SK-N-SH treated with all-trans-retinoic acid at 6 μM for 48 hours (cell line): ENCODE measurements at regions not wholly inside any gene's neighbourhood (a gene's known extent, or its start where the extent isn't known, plus 50 kb on each side); places are given as distances from the start of the nearest gene placed in this dataset.

Experiments
- ATAC-seq: fragments of 200-7000 bp; cut with Tn5 transposase; 3 replicates; pipeline ENCODE4 v1.9.1; 2020; ENCODE audit warnings: mild to moderate bottlenecking, moderate library complexity
- ARNTL ChIP-seq: fragments of 450-650 bp; formaldehyde crosslinking; IDR thresholded peaks from 2 replicates; pipeline ENCODE4 v1.5.0; 2020; ENCODE audit warnings: low read depth, mild to moderate bottlenecking, moderate library complexity, borderline replicate concordance
- BACH2 ChIP-seq: fragments of 250-450 bp; sonication (Bioruptor Pico); IDR thresholded peaks from 2 replicates; pipeline ENCODE4 v1.9.0; 2021; ENCODE audit warnings: mild to moderate bottlenecking, borderline replicate concordance
- CSDC2 ChIP-seq: fragments of 250-450 bp; sonication (Bioruptor Pico); IDR thresholded peaks from 2 replicates; pipeline ENCODE4 v1.5.0; 2020; ENCODE audit warnings: mild to moderate bottlenecking, moderate library complexity
- CSRNP3 ChIP-seq: fragments of 250-450 bp; sonication (Bioruptor Pico); IDR thresholded peaks from 2 replicates; pipeline ENCODE4 v1.5.1; 2021; ENCODE audit warnings: mild to moderate bottlenecking, moderate library complexity
- ESRRG ChIP-seq: fragments of 250-450 bp; sonication (Bioruptor Pico); IDR thresholded peaks from 2 replicates; pipeline ENCODE4 v1.6.1; 2021; ENCODE audit warnings: mild to moderate bottlenecking
- GLIS3 ChIP-seq: fragments of 250-450 bp; sonication (Bioruptor Pico); IDR thresholded peaks from 2 replicates; pipeline ENCODE4 v1.5.0; 2020; ENCODE audit warnings: mild to moderate bottlenecking, moderate library complexity
- ISL1 ChIP-seq: fragments of 250-450 bp; sonication (Bioruptor Pico); IDR thresholded peaks from 2 replicates; pipeline ENCODE4 v2.1.2; 2022; ENCODE audit warnings: mild to moderate bottlenecking, moderate library complexity
- OSR1 ChIP-seq: fragments of 250-450 bp; sonication (Bioruptor Pico); IDR thresholded peaks from 2 replicates; pipeline ENCODE4 v1.8.0; 2022; ENCODE audit warnings: moderate library complexity, mild to moderate bottlenecking, inconsistent platforms
- PATZ1 ChIP-seq: fragments of 250-450 bp; sonication (Bioruptor Pico); IDR thresholded peaks from 2 replicates; pipeline ENCODE4 v1.8.0; 2020; ENCODE audit warnings: mild to moderate bottlenecking, moderate library complexity, borderline replicate concordance
- POU6F1 ChIP-seq: fragments of 250-450 bp; sonication (Bioruptor Pico); IDR thresholded peaks from 2 replicates; pipeline ENCODE4 v1.8.0; 2021; ENCODE audit warnings: low read depth, mild to moderate bottlenecking, moderate library complexity, borderline replicate concordance
- PPARA ChIP-seq: fragments of 250-450 bp; sonication (Bioruptor Pico); IDR thresholded peaks from 2 replicates; pipeline ENCODE4 v1.5.0; 2020; ENCODE audit warnings: mild to moderate bottlenecking, borderline replicate concordance
- RARB ChIP-seq: fragments of 250-450 bp; sonication (Bioruptor Pico); IDR thresholded peaks from 2 replicates; pipeline ENCODE4 v1.8.0; 2021; ENCODE audit warnings: mild to moderate bottlenecking, moderate library complexity
- SNAI2 ChIP-seq: fragments of 250-450 bp; sonication (Bioruptor Pico); IDR thresholded peaks from 2 replicates; pipeline ENCODE4 v1.5.0; 2020; ENCODE audit warnings: mild to moderate bottlenecking, moderate library complexity
- TCF4 ChIP-seq: fragments of 250-450 bp; sonication (Bioruptor Pico); IDR thresholded peaks from 2 replicates; pipeline ENCODE4 v1.8.0; 2021; ENCODE audit warnings: mild to moderate bottlenecking, moderate library complexity, borderline replicate concordance
- TOX ChIP-seq: fragments of 250-450 bp; sonication (Bioruptor Pico); IDR thresholded peaks from 2 replicates; pipeline ENCODE4 v1.8.0; 2021; ENCODE audit warnings: mild to moderate bottlenecking, moderate library complexity, borderline replicate concordance
- TSHZ2 ChIP-seq: fragments of 250-450 bp; sonication (Bioruptor Pico); IDR thresholded peaks from 2 replicates; pipeline ENCODE4 v1.5.0; 2020; ENCODE audit warnings: mild to moderate bottlenecking, moderate library complexity
- ZC3H10 ChIP-seq: fragments of 250-450 bp; sonication (Bioruptor Pico); IDR thresholded peaks from 2 replicates; pipeline ENCODE4 v1.5.1; 2021; ENCODE audit warnings: mild to moderate bottlenecking, moderate library complexity
- ZFP3 ChIP-seq: fragments of 250-450 bp; sonication (Bioruptor Pico); IDR thresholded peaks from 2 replicates; pipeline ENCODE4 v1.5.0; 2020; ENCODE audit warnings: mild to moderate bottlenecking, moderate library complexity
- ZFP30 ChIP-seq: fragments of 450-650 bp; formaldehyde crosslinking; IDR thresholded peaks from 2 replicates; pipeline ENCODE4 v1.5.0; 2022; ENCODE audit warnings: mild to moderate bottlenecking, moderate library complexity
- ZNF565 ChIP-seq: fragments of 450-650 bp; formaldehyde crosslinking; conservative IDR thresholded peaks from 2 replicates; pipeline ENCODE4 v1.5.0; 2020; ENCODE audit warnings: low read depth, mild to moderate bottlenecking, moderate library complexity
- ZNF70 ChIP-seq: fragments of 450-650 bp; formaldehyde crosslinking; IDR thresholded peaks from 2 replicates; pipeline ENCODE4 v1.5.0; 2020; ENCODE audit warnings: mild to moderate bottlenecking, moderate library complexity
- ZNF8 ChIP-seq: fragments of 450-650 bp; formaldehyde crosslinking; IDR thresholded peaks from 2 replicates; pipeline ENCODE4 v1.5.0; 2020; ENCODE audit warnings: mild to moderate bottlenecking, moderate library complexity

DNA sequence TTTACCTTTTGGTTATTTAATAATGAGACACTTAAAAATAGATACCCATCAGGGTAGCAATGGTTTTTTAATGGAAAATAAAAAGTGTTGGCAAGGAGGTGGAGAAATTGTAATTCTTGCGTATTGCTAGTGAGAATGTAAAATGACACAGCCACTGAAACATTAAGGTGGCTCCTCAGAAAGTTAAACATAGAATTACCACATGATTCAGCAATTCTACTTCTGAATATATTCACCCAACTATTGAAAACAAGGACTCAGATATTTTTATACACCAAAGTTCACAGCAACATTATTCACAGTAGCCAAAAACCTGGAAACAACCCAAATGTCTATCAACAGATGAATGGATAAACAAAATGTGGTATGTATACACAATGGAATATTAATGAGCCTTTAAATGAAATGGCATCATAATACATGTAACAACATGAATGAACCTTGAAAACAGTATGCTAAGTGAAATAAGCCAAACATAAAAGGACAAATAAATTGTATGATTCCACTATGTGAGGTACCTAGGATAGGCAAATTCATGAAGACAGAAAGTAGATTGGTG is 163.5 kb downstream of the IMPG2 start:
- no peak for ATAC-seq
- TF ChIP-seq ISL1 (CRISPR knock-in tag): no peak
- TF ChIP-seq ZNF565 (CRISPR knock-in tag): no peak
- no peak for TF ChIP-seq ZC3H10 (CRISPR knock-in tag)
- no peak for TF ChIP-seq BACH2 (CRISPR knock-in tag)
- no peak for TF ChIP-seq CSDC2
- no peak for TF ChIP-seq GLIS3 (CRISPR knock-in tag)
- TF ChIP-seq ZNF70 (CRISPR knock-in tag): no peak
- no peak for TF ChIP-seq CSRNP3 (CRISPR knock-in tag)
- no peak for TF ChIP-seq SNAI2
- TF ChIP-seq ESRRG (CRISPR knock-in tag): no peak
- TF ChIP-seq ARNTL (CRISPR knock-in tag): no peak
- TF ChIP-seq ZNF8 (CRISPR knock-in tag): no peak
- TF ChIP-seq ZFP30 (CRISPR knock-in tag): no peak
- TF ChIP-seq RARB (CRISPR knock-in tag): no peak
- TF ChIP-seq OSR1 (CRISPR knock-in tag): no peak
- TF ChIP-seq TOX: no peak
- TF ChIP-seq TSHZ2 (CRISPR knock-in tag): no peak
- TF ChIP-seq PATZ1 (CRISPR knock-in tag): no peak

GRCh38 chr3:101155825-101156224 is 162.6 kb upstream of the ABI3BP start:
- TF ChIP-seq PPARA (CRISPR knock-in tag) (no peak), ZNF565 (CRISPR knock-in tag) (no peak), TOX (no peak), ARNTL (CRISPR knock-in tag) (no peak), CSDC2 (no peak), ZFP3 (no peak), SNAI2 (no peak), ZC3H10 (CRISPR knock-in tag) (no peak), ZNF70 (CRISPR knock-in tag) (no peak), ZNF8 (CRISPR knock-in tag) (no peak), TCF4 (CRISPR knock-in tag) (no peak), GLIS3 (CRISPR knock-in tag) (no peak), POU6F1 (CRISPR knock-in tag) (no peak), CSRNP3 (CRISPR knock-in tag) (no peak), ISL1 (CRISPR knock-in tag) (no peak), PATZ1 (CRISPR knock-in tag) (no peak)
- ATAC-seq: no peak
